IPS DF 19.7 (cell line): ENCODE measurements at regions not wholly inside any gene's neighbourhood (a gene's known extent, or its start where the extent isn't known, plus 50 kb on each side); places are given as distances from the start of the nearest gene placed in this dataset.
"Not testable (repeated sequence)": the region's sequence is repeated elsewhere in the genome, so short reads cannot be mapped to it uniquely, and the experiment has no call there.

ENCODE experiments used
- DNase-seq: peaks from one replicate; pipeline ENCODE4 v3.0.0-alpha.2; 2013; ENCODE audit warnings: low read depth, low spot score

GRCh38 chr10:78209970-78210369 is 176.3 kb downstream of the RPS24 start:
- DNase-seq, result no peak

GRCh38 chr10:78210548-78210947 is 176.9 kb downstream of the RPS24 start:
- DNase-seq, result no peak

- no peak for DNase-seq
Observed at GRCh38 chr10:78210976-78211375, 177.3 kb downstream of the RPS24 start.

GRCh38 chr10:78211561-78212051 is 177.9 kb downstream of the RPS24 start:
- DNase-seq, result no peak

GRCh38 chr10:78212060-78212785 is 178.6 kb downstream of the RPS24 start:
- DNase-seq, result no peak

- DNase-seq, result no peak
Observed at GRCh38 chr10:78212786-78213175, 179.1 kb downstream of the RPS24 start.

GRCh38 chr10:78214955-78215354 is 181.3 kb downstream of the RPS24 start:
- DNase-seq, result no peak

GRCh38 chr10:78215645-78216044 is 182.0 kb downstream of the RPS24 start:
- no peak for DNase-seq

GRCh38 chr10:78217336-78217735 is 183.7 kb downstream of the RPS24 start:
- no peak for DNase-seq

- no peak for DNase-seq
Observed at GRCh38 chr10:78218798-78219490, 185.3 kb downstream of the RPS24 start.

GRCh38 chr10:78219568-78219967 is 185.9 kb downstream of the RPS24 start:
- not testable (repeated sequence) for DNase-seq

- no peak for DNase-seq
Observed at GRCh38 chr10:78220781-78221180, 187.1 kb downstream of the RPS24 start.

- DNase-seq, result no peak
Observed at GRCh38 chr10:78222096-78222790, 188.6 kb downstream of the RPS24 start.

GRCh38 chr10:78223088-78223487 is 189.4 kb downstream of the RPS24 start:
- DNase-seq, result no peak

- DNase-seq, result no peak
Observed at GRCh38 chr10:78224602-78225001, 190.9 kb downstream of the RPS24 start.

- no peak for DNase-seq
Observed at GRCh38 chr10:78225594-78225993, 191.9 kb downstream of the RPS24 start.

- DNase-seq, result no peak
Observed at GRCh38 chr10:78229489-78229888, 195.8 kb downstream of the RPS24 start.

GRCh38 chr10:78229950-78230675 is 196.4 kb downstream of the RPS24 start:
- no peak for DNase-seq

GRCh38 chr10:78231327-78231726 is 197.7 kb downstream of the RPS24 start:
- no peak for DNase-seq

GRCh38 chr10:78231939-78232338 is 198.3 kb downstream of the RPS24 start:
- no peak for DNase-seq

- no peak for DNase-seq
Observed at GRCh38 chr10:78236416-78237015, 202.9 kb downstream of the RPS24 start.
